OCI-LY1 (cell line): ENCODE measurements at regions not wholly inside any gene's neighbourhood (a gene's known extent, or its start where the extent isn't known, plus 50 kb on each side); places are given as distances from the start of the nearest gene placed in this dataset.

ENCODE experiments used
- H2AFZ ChIP-seq: fragments of 200-600 bp; sonication (generic), shearing (Covaris generic); 2 replicates; pipeline ENCODE4 v1.6.0; 2014; ENCODE audit warnings: antibody characterized with exemption, mild to moderate bottlenecking, low read length
- H3F3A ChIP-seq: fragments of 200-600 bp; sonication (generic), shearing (Covaris generic); 2 replicates; pipeline ENCODE4 v1.6.0; 2014; ENCODE audit warnings: mild to moderate bottlenecking, antibody characterized with exemption, low read length, moderate library complexity; ENCODE audit not compliant: insufficient read depth
- H3K27ac ChIP-seq: fragments of 200-600 bp; sonication (generic); 2 replicates; pipeline ENCODE4 v1.5.1; 2014; ENCODE audit warnings: low read length, mixed run types, mild to moderate bottlenecking, low read depth; ENCODE audit not compliant: poor library complexity, severe bottlenecking
- H3K27me3 ChIP-seq: fragments of 200-600 bp; sonication (generic); 2 replicates; pipeline ENCODE4 v1.6.0; 2014; ENCODE audit warnings: antibody characterized with exemption, mild to moderate bottlenecking, low read length, moderate library complexity; ENCODE audit not compliant: insufficient read depth
- H3K36me3 ChIP-seq: fragments of 200-600 bp; sonication (generic); 2 replicates; pipeline ENCODE4 v1.6.1; 2014; ENCODE audit warnings: mild to moderate bottlenecking, antibody characterized with exemption, low read length, moderate library complexity, mixed read lengths; ENCODE audit not compliant: insufficient read depth
- H3K4me1 ChIP-seq: fragments of 200-600 bp; sonication (generic); 2 replicates; pipeline ENCODE4 v1.5.1; 2014; ENCODE audit warnings: mild to moderate bottlenecking, low read length, moderate library complexity; ENCODE audit not compliant: insufficient read depth, severe bottlenecking
- H3K4me2 ChIP-seq: fragments of 200-600 bp; sonication (generic), shearing (Covaris generic); 2 replicates; pipeline ENCODE4 v1.6.1; 2014; ENCODE audit warnings: low read length
- H3K4me3 ChIP-seq: fragments of 200-600 bp; sonication (generic); 2 replicates; pipeline ENCODE4 v1.5.1; 2014; ENCODE audit warnings: low read length, low read depth, mild to moderate bottlenecking, mixed read lengths; ENCODE audit not compliant: poor library complexity, severe bottlenecking
- H3K79me2 ChIP-seq: fragments of 200-600 bp; shearing (Covaris generic); 2 replicates; pipeline ENCODE4 v1.6.1; 2016; ENCODE audit warnings: mixed run types, low read length, mixed read lengths; ENCODE audit not compliant: insufficient read depth
- H3K9ac ChIP-seq: fragments of 200-600 bp; sonication (generic), shearing (Covaris generic); 2 replicates; pipeline ENCODE4 v1.6.1; 2014; ENCODE audit warnings: mild to moderate bottlenecking, low read length, mixed read lengths
- H3K9me2 ChIP-seq: fragments of 200-600 bp; sonication (generic), shearing (Covaris generic); 2 replicates; pipeline ENCODE4 v1.6.1; 2014; ENCODE audit warnings: low read depth, mild to moderate bottlenecking, low read length, mixed read lengths
- H3K9me3 ChIP-seq: fragments of 200-600 bp; shearing (Covaris generic); 2 replicates; pipeline ENCODE4 v1.6.1; 2014; ENCODE audit warnings: low read length, mixed read lengths
- H4K20me1 ChIP-seq: fragments of 200-600 bp; sonication (generic), shearing (Covaris generic); 2 replicates; pipeline ENCODE4 v1.6.0; 2016; ENCODE audit warnings: mild to moderate bottlenecking, low read length; ENCODE audit not compliant: insufficient read depth
- CTCF ChIP-seq: fragments of 200-600 bp; sonication (generic), shearing (Covaris generic); IDR thresholded peaks from 2 replicates; pipeline ENCODE4 v1.5.1; 2017; ENCODE audit warnings: mild to moderate bottlenecking, antibody characterized with exemption, low read length, moderate library complexity, mixed read lengths
- EZH2 ChIP-seq: fragments of 200-600 bp; sonication (generic), shearing (Covaris generic); IDR thresholded peaks from 2 replicates; pipeline ENCODE4 v1.8.0; 2017; ENCODE audit warnings: borderline replicate concordance, mixed run types, mild to moderate bottlenecking, antibody characterized with exemption, low read length, moderate library complexity, mixed read lengths

GRCh38 chr9:10744669-10745068 is 131.9 kb upstream of the PTPRD start:
- no peaks in the 10 kb centered on the region for H4K20me1 ChIP-seq
- no peaks in the 10 kb centered on the region for H3K9me3 ChIP-seq
- H3K9ac ChIP-seq: no peak overlapping the region

GRCh38 chr9:10753474-10753873 is 140.7 kb upstream of the PTPRD start:
- no peaks in the 10 kb centered on the region for H3K9me2 ChIP-seq
- H3K4me2 ChIP-seq: no peak overlapping the region
- no peaks in the 10 kb centered on the region for H3K36me3 ChIP-seq
- H3K4me1 ChIP-seq: no peaks in the 10 kb centered on the region
- no peaks in the 10 kb centered on the region for H3K27me3 ChIP-seq
- no peaks in the 10 kb centered on the region for H4K20me1 ChIP-seq
- H3K9me3 ChIP-seq: no peaks in the 10 kb centered on the region
- no peaks in the 10 kb centered on the region for H3F3A ChIP-seq
- H3K9ac ChIP-seq: no peak overlapping the region
- no peak overlapping the region for H3K4me3 ChIP-seq
- no peaks in the 10 kb centered on the region for H3K79me2 ChIP-seq
- no peak overlapping the region for H3K27ac ChIP-seq
- no peak for TF ChIP-seq EZH2
- TF ChIP-seq CTCF: no peak
- H2AFZ ChIP-seq: no peak overlapping the region

More at GRCh38 chr9:10744669-10745068, 131.9 kb upstream of the PTPRD start:
- no peaks in the 10 kb centered on the region for H3F3A ChIP-seq
- no peak for TF ChIP-seq EZH2
- no peak for TF ChIP-seq CTCF
- no peak overlapping the region for H3K27ac ChIP-seq
- no peak overlapping the region for H3K4me2 ChIP-seq
- H3K27me3 ChIP-seq: no peaks in the 10 kb centered on the region
- no peaks in the 10 kb centered on the region for H3K4me1 ChIP-seq
- no peaks in the 10 kb centered on the region for H3K36me3 ChIP-seq
- H3K4me3 ChIP-seq: no peak overlapping the region
- H3K9me2 ChIP-seq: no peaks in the 10 kb centered on the region
- no peak overlapping the region for H2AFZ ChIP-seq
- H3K79me2 ChIP-seq: no peaks in the 10 kb centered on the region

GRCh38 chr9:10764481-10764880 is 151.7 kb upstream of the PTPRD start:
- Histone ChIP-seq H3K36me3 (no peaks in the 10 kb centered on the region), H3K27ac (no peak overlapping the region), H3K9me3 (no peaks in the 10 kb centered on the region), H3K27me3 (no peaks in the 10 kb centered on the region), H3K4me3 (no peak overlapping the region), H4K20me1 (no peaks in the 10 kb centered on the region), H3K9ac (no peak overlapping the region), H3F3A (no peaks in the 10 kb centered on the region), H3K4me2 (no peak overlapping the region), H3K9me2 (no peaks in the 10 kb centered on the region), H2AFZ (no peak overlapping the region), H3K79me2 (no peaks in the 10 kb centered on the region), H3K4me1 (no peaks in the 10 kb centered on the region)
- TF ChIP-seq CTCF (no peak), EZH2 (no peak)
